ENCODE measurements at regions not wholly inside any gene's neighbourhood (a gene's known extent, or its start where the extent isn't known, plus 50 kb on each side); places are given as distances from the start of the nearest gene placed in this dataset.

DNA sequence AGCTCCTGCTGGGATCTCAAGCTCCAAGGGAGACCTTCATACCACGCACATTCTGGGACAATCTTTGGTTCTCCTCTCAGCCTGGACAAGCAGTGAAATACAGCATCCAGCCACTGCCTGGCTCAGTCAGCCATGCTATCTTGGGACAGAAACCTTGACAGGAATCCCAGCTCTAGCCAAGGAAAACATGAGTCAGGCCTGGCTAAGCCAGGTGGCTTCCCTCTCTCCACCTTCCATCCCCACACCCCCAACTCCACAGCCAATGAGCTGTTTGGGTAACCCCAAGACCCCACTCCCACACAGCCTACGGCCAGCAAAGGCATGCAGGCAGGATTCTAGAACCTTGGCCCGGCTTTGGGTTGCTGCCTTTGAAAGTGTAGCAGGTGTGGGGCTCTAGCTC is 64.9 kb downstream of the MCFD2 start:
- Histone ChIP-seq H3K4me3 (no peak overlapping the region), H3K9me3 (no peaks in the 10 kb centered on the region), H3K4me1 (peaks cover 53 to 62% (median 58%) of the 10 kb centered on the region in 4 donors), H3K27me3 (no peaks in the 10 kb centered on the region), H3K27ac (peak overlapping the region; percentile 91 to 95 (median 92)), H3K36me3 (no peaks in the 10 kb centered on the region)
- DNase-seq: peak; percentile 45
- WGBS, 2 donors (ENCODE audit: low coverage in 1 of 2): 67% methylated on average over 3 of the region's 3 CpGs; no CpG with 5 or more reads in 1 of the 2 donors
- TF ChIP-seq EP300 (IDR thresholded peaks at IDR 0.05; ENCODE audit: low read depth): no peak
- no peak for TF ChIP-seq POLR2A (IDR thresholded peaks at IDR 0.05)
- TF ChIP-seq POLR2AphosphoS5 (IDR thresholded peaks at IDR 0.05): peak; percentile 63 to 79 (median 70)
- TF ChIP-seq, protein P1, sequence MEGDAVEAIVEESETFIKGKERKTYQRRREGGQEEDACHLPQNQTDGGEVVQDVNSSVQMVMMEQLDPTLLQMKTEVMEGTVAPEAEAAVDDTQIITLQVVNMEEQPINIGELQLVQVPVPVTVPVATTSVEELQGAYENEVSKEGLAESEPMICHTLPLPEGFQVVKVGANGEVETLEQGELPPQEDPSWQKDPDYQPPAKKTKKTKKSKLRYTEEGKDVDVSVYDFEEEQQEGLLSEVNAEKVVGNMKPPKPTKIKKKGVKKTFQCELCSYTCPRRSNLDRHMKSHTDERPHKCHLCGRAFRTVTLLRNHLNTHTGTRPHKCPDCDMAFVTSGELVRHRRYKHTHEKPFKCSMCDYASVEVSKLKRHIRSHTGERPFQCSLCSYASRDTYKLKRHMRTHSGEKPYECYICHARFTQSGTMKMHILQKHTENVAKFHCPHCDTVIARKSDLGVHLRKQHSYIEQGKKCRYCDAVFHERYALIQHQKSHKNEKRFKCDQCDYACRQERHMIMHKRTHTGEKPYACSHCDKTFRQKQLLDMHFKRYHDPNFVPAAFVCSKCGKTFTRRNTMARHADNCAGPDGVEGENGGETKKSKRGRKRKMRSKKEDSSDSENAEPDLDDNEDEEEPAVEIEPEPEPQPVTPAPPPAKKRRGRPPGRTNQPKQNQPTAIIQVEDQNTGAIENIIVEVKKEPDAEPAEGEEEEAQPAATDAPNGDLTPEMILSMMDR (IDR thresholded peaks at IDR 0.05): peak in 1 of 5 experiments; percentile 8
- intact Hi-C loops (cut with DNase I; ENCODE audit: low total_unique reads): loop anchor here (10.0 kb wide), 1 partner anchor 146 kb away; no protein-coding TSS in a partner anchor
- in situ Hi-C loops (cut with MboI; ENCODE audit: low pct_ligation_motif_present in 1 of 4, low pct_unique_long_range_greater_than_20kb in 1 of 4, low sequenced_read_pairs in 3 of 4): no loop called here

GRCh38 chr2:46849721-46850556 is 65.7 kb downstream of the MCFD2 start:
- intact Hi-C loops (cut with DNase I; ENCODE audit: low total_unique reads) (loop anchor here (10.0 kb wide), 1 partner anchor 145 kb away; no protein-coding TSS in a partner anchor), in situ Hi-C loops (cut with MboI; ENCODE audit: low pct_ligation_motif_present in 1 of 4, low pct_unique_long_range_greater_than_20kb in 1 of 4, low sequenced_read_pairs in 3 of 4) (no loop called here)
- peaks cover 56 to 66% (median 57%) of the 10 kb centered on the region in 4 donors for H3K4me1 ChIP-seq
- no peaks in the 10 kb centered on the region for H3K9me3 ChIP-seq
- no peak overlapping the region for H3K4me3 ChIP-seq
- 38 to 54% methylated on average over 2 to 13 of the region's 13 CpGs for WGBS, 2 donors (ENCODE audit: low coverage in 1 of 2)
- H3K36me3 ChIP-seq: no peaks in the 10 kb centered on the region
- no peaks in the 10 kb centered on the region for H3K27me3 ChIP-seq
- H3K27ac ChIP-seq: peak overlapping the region; percentile 91 to 95 (median 92)
- DNase-seq: peak; percentile 31
- TF ChIP-seq, protein P1 (IDR thresholded peaks at IDR 0.05): no peak
- no peak for TF ChIP-seq POLR2A (IDR thresholded peaks at IDR 0.05)
- peak; percentile 40 to 87 (median 47) for TF ChIP-seq POLR2AphosphoS5 (IDR thresholded peaks at IDR 0.05)
- TF ChIP-seq EP300 (IDR thresholded peaks at IDR 0.05; ENCODE audit: low read depth): peak; percentile 36

GRCh38 chr2:46849046-46849715 is 66.4 kb downstream of the MCFD2 start:
- intact Hi-C loops (cut with DNase I; ENCODE audit: low total_unique reads) (no loop called here), in situ Hi-C loops (cut with MboI; ENCODE audit: low pct_ligation_motif_present in 1 of 4, low pct_unique_long_range_greater_than_20kb in 1 of 4, low sequenced_read_pairs in 3 of 4) (no loop called here)
- peak; percentile 71 for DNase-seq
- TF ChIP-seq POLR2A (IDR thresholded peaks at IDR 0.05) (no peak), POLR2AphosphoS5 (IDR thresholded peaks at IDR 0.05) (peak in 1 of 3 donors; percentile 31)
- 48 to 72% methylated on average over 3 to 7 of the region's 7 CpGs for WGBS, 2 donors (ENCODE audit: low coverage in 1 of 2)
- Histone ChIP-seq H3K4me1 (peaks cover 49 to 61% (median 55%) of the 10 kb centered on the region in 4 donors), H3K36me3 (no peaks in the 10 kb centered on the region), H3K27ac (peak overlapping the region; percentile 91 to 95 (median 92)), H3K27me3 (no peaks in the 10 kb centered on the region), H3K4me3 (no peak overlapping the region), H3K9me3 (no peaks in the 10 kb centered on the region)

- intact Hi-C loops (cut with DNase I; ENCODE audit: low total_unique reads) (no loop called here), in situ Hi-C loops (cut with MboI; ENCODE audit: low pct_ligation_motif_present in 1 of 4, low pct_unique_long_range_greater_than_20kb in 1 of 4, low sequenced_read_pairs in 3 of 4) (no loop called here)
- DNase-seq: no peak
- no peaks in the 10 kb centered on the region for H3K27me3 ChIP-seq
- no peaks in the 10 kb centered on the region for H3K9me3 ChIP-seq
- TF ChIP-seq, protein P1 (IDR thresholded peaks at IDR 0.05): no peak
- no peak for TF ChIP-seq EP300 (IDR thresholded peaks at IDR 0.05; ENCODE audit: low read depth)
- no peak for TF ChIP-seq POLR2A (IDR thresholded peaks at IDR 0.05)
- TF ChIP-seq POLR2AphosphoS5 (IDR thresholded peaks at IDR 0.05): peak in 1 of 3 donors; percentile 18
- peak overlapping the region; percentile 91 to 95 (median 92) for H3K27ac ChIP-seq
- H3K36me3 ChIP-seq: no peaks in the 10 kb centered on the region
- peaks cover 47 to 59% (median 55%) of the 10 kb centered on the region in 4 donors for H3K4me1 ChIP-seq
- no peak overlapping the region for H3K4me3 ChIP-seq
- 30 to 80% methylated on average over 1 to 5 of the region's 5 CpGs for WGBS, 2 donors (ENCODE audit: low coverage in 1 of 2)
Measured at GRCh38 chr2:46848447-46848846, 67.2 kb downstream of the MCFD2 start.
